GM23338 (cell line): ENCODE measurements at regions not wholly inside any gene's neighbourhood (a gene's known extent, or its start where the extent isn't known, plus 50 kb on each side); places are given as distances from the start of the nearest gene placed in this dataset.

Experiments used
- ATAC-seq: fragments of 200-7000 bp; cut with Tn5 transposase; 3 replicates; pipeline ENCODE4 v1.9.1; 2020
- DNase-seq: peaks from one replicate; pipeline ENCODE4 v3.0.0-alpha.2; 2015; ENCODE audit warnings: low spot score
- H2AFZ ChIP-seq: fragments of 200-600 bp; sonication (generic); 2 replicates; pipeline ENCODE4 v1.8.0; 2016; ENCODE audit warnings: antibody characterized with exemption, mild to moderate bottlenecking, moderate library complexity
- H3F3A ChIP-seq: fragments of 200-600 bp; sonication (generic); replicated peaks from 2 replicates; pipeline ENCODE4 v1.8.0; 2017; ENCODE audit warnings: antibody characterized with exemption, mixed run types, low read depth
- H3K27ac ChIP-seq: fragments of 200-600 bp; sonication (generic); 2 replicates; pipeline ENCODE4 v1.6.1; 2016; ENCODE audit warnings: low read depth
- H3K27me3 ChIP-seq: fragments of 200-600 bp; sonication (generic); 2 replicates; pipeline ENCODE4 v1.8.0; 2016; ENCODE audit warnings: mild to moderate bottlenecking, mixed run types, moderate library complexity; ENCODE audit not compliant: insufficient read depth
- H3K36me3 ChIP-seq: fragments of 200-600 bp; sonication (generic); 2 replicates; pipeline ENCODE4 v1.8.0; 2016; ENCODE audit warnings: mild to moderate bottlenecking; ENCODE audit not compliant: insufficient read depth
- H3K4me1 ChIP-seq: fragments of 200-600 bp; sonication (generic); 2 replicates; pipeline ENCODE4 v1.8.0; 2016; ENCODE audit warnings: mild to moderate bottlenecking, moderate library complexity; ENCODE audit not compliant: insufficient read depth
- H3K4me2 ChIP-seq: fragments of 200-600 bp; sonication (generic); 2 replicates; pipeline ENCODE4 v1.7.1; 2017; ENCODE audit warnings: mixed run types
- H3K4me3 ChIP-seq: fragments of 200-600 bp; sonication (generic); 2 replicates; pipeline ENCODE4 v1.6.1; 2016; ENCODE audit warnings: mixed run types
- H3K79me2 ChIP-seq: fragments of 200-600 bp; sonication (generic); replicated peaks from 2 replicates; pipeline ENCODE4 v1.8.0; 2017; ENCODE audit warnings: mild to moderate bottlenecking; ENCODE audit not compliant: insufficient read depth
- H3K9me2 ChIP-seq: fragments of 200-600 bp; sonication (generic); 2 replicates; pipeline ENCODE4 v1.8.0; 2017; ENCODE audit not compliant: insufficient read depth
- H4K20me1 ChIP-seq: fragments of 200-600 bp; sonication (generic); replicated peaks from 2 replicates; pipeline ENCODE4 v1.8.0; 2017; ENCODE audit warnings: mild to moderate bottlenecking; ENCODE audit not compliant: insufficient read depth
- H3K27ac Mint-ChIP-seq: 2 replicates; pipeline ENCODE4 v1.8.0; 2020; ENCODE audit warnings: inconsistent platforms, mild to moderate bottlenecking, moderate library complexity, mixed read lengths
- H3K27me3 Mint-ChIP-seq: 3 replicates; pipeline ENCODE4 v1.8.0; 2022; ENCODE audit warnings: low read depth, mild to moderate bottlenecking, moderate library complexity, mixed read lengths, inconsistent platforms; ENCODE audit not compliant: insufficient read depth, poor library complexity
- H3K36me3 Mint-ChIP-seq: 3 replicates; pipeline ENCODE4 v1.8.0; 2021; ENCODE audit warnings: low read depth, mild to moderate bottlenecking, inconsistent platforms, moderate library complexity, mixed read lengths
- H3K4me1 Mint-ChIP-seq: 3 replicates; pipeline ENCODE4 v1.8.0; 2020; ENCODE audit warnings: mild to moderate bottlenecking, inconsistent platforms, mixed read lengths
- H3K4me3 Mint-ChIP-seq: 3 replicates; pipeline ENCODE4 v1.8.0; 2021; ENCODE audit warnings: moderate library complexity, mild to moderate bottlenecking, inconsistent platforms, mixed read lengths
- H3K9me3 Mint-ChIP-seq: 3 replicates; pipeline ENCODE4 v1.8.0; 2020; ENCODE audit warnings: moderate library complexity, mild to moderate bottlenecking, inconsistent platforms, mixed read lengths
- STAT1 ChIP-seq: IDR thresholded peaks from one replicate; pipeline ENCODE4 v1.6.1; 2016; ENCODE audit warnings: antibody characterized with exemption; ENCODE audit not compliant: unreplicated experiment
- ZNF114 ChIP-seq: fragments of 250-450 bp; sonication (Bioruptor Pico); IDR thresholded peaks from 2 replicates; pipeline ENCODE4 v1.5.0; 2020; ENCODE audit warnings: mild to moderate bottlenecking, moderate library complexity
- TF ChIP-seq, protein P1 (sequence below): IDR thresholded peaks from one replicate; pipeline ENCODE4 v1.6.1; 2018; ENCODE audit warnings: antibody characterized with exemption; ENCODE audit not compliant: unreplicated experiment
- TF ChIP-seq, protein P2 (sequence below), 2 experiments: fragments of 200-600 bp in 1 of 2; sonication (generic) in 1 of 2; conservative IDR thresholded peaks; 2 replicates each; pipeline versions ENCODE4 v1.5.1 to v1.6.1; 2016 to 2017; ENCODE audit warnings: antibody characterized with exemption in 2 of 2, low read depth in 2 of 2, mild to moderate bottlenecking in 2 of 2, moderate library complexity in 1 of 2
- TF ChIP-seq, protein P3 (sequence below): IDR thresholded peaks from 2 replicates; pipeline ENCODE4 v1.6.1; 2016; ENCODE audit warnings: antibody characterized with exemption
- TF ChIP-seq, protein P4 (sequence below): fragments of 250-450 bp; sonication (Bioruptor Pico); IDR thresholded peaks from 2 replicates; pipeline ENCODE4 v1.5.0; 2020; ENCODE audit warnings: mild to moderate bottlenecking, moderate library complexity

DNA sequence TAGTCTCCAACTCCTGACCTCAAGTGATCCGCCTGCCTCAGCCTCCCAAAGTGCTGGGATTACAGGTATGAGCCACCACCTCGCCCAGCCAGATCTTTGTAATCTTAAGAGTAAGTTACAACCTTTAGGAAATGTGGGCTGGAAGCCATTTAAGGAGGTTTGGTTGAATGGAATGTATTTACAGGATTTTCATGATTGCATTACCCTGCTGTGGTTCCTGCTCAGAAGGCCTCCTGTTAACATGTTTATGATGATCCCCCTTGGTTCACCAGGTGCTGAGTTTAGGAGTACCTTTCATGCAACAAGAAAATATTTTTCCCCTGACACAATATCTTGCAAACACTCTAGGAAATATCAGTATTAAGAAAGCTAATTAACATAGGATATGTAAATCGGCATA is 187.4 kb upstream of the SH3BP4 start (continued):
- TF ChIP-seq, protein P1, sequence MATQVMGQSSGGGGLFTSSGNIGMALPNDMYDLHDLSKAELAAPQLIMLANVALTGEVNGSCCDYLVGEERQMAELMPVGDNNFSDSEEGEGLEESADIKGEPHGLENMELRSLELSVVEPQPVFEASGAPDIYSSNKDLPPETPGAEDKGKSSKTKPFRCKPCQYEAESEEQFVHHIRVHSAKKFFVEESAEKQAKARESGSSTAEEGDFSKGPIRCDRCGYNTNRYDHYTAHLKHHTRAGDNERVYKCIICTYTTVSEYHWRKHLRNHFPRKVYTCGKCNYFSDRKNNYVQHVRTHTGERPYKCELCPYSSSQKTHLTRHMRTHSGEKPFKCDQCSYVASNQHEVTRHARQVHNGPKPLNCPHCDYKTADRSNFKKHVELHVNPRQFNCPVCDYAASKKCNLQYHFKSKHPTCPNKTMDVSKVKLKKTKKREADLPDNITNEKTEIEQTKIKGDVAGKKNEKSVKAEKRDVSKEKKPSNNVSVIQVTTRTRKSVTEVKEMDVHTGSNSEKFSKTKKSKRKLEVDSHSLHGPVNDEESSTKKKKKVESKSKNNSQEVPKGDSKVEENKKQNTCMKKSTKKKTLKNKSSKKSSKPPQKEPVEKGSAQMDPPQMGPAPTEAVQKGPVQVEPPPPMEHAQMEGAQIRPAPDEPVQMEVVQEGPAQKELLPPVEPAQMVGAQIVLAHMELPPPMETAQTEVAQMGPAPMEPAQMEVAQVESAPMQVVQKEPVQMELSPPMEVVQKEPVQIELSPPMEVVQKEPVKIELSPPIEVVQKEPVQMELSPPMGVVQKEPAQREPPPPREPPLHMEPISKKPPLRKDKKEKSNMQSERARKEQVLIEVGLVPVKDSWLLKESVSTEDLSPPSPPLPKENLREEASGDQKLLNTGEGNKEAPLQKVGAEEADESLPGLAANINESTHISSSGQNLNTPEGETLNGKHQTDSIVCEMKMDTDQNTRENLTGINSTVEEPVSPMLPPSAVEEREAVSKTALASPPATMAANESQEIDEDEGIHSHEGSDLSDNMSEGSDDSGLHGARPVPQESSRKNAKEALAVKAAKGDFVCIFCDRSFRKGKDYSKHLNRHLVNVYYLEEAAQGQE = no peak

DNA sequence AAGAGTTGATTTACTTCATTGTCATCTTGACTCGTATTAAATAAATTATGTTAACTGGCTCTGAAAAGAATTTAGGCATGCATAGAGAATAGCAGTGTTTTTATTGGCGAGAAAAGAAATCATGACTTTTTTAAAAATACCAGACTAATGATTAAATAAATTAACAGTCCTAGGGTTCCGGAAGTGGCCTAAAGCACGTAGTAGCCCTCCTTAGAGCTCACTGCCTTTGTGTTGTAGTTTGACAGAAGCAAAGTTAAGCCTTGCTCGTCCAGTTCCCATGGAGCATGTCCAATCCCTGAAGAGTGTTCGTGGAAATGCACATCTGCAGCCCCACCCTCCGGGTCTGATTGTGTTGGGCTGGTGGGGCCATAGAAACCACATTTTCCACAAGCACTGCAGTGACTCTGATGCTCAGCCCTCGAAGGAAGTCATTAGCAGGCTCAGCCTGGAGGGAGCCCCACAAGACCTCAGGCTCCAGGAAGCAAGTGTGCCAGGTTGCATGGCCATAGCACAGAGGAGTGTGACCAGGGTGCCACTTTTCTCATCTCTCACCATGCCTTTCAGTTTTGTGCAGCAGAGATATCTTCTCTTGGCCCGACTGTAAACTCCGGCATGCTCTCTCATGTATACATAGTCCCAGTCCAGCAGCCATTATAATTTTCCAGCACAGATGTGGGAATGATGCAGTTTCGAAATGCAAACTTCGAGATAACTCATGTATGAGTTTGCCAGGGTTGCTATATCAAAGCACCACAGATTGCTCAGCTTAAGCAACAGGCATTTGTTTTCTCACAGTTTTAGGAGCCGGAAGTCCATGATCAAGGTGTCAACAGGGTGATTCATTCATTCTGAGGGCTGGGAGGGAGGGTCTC is 188.6 kb upstream of the SH3BP4 start:
- Histone ChIP-seq H3F3A (no peaks in the 10 kb centered on the region), H3K79me2 (no peaks in the 10 kb centered on the region), H3K4me3 (no peak overlapping the region), H2AFZ (peak overlapping the region; percentile 54; the same call in 1 of the 2 replicates), H3K27ac (no peak overlapping the region), H4K20me1 (no peaks in the 10 kb centered on the region), H3K9me2 (peaks cover 6% of the 10 kb centered on the region; the same call in 1 of the 2 replicates), H3K27me3 (no peaks in the 10 kb centered on the region), H3K4me2 (no peak overlapping the region), H3K36me3 (0 out of 2 replicates have a peak, but pooled peaks cover 8% of the 10 kb centered on the region), H3K4me1 (peaks cover 5% of the 10 kb centered on the region; the same call in 1 of the 2 replicates)
- ATAC-seq (no peak), DNase-seq (no peak)
- H3K27me3 Mint-ChIP-seq = no peaks in the 10 kb centered on the region
- H3K9me3 Mint-ChIP-seq = peaks cover 12% of the 10 kb centered on the region; the same call in 2 of the 3 replicates
- no peak overlapping the region for H3K27ac Mint-ChIP-seq
- peaks cover 5% of the 10 kb centered on the region; the same call in 2 of the 3 replicates for H3K4me1 Mint-ChIP-seq
- no peak overlapping the region for H3K4me3 Mint-ChIP-seq
- H3K36me3 Mint-ChIP-seq = no peaks in the 10 kb centered on the region
- no peak for TF ChIP-seq ZNF114 (CRISPR knock-in tag)
- TF ChIP-seq, protein P1 = no peak
- TF ChIP-seq, protein P2, sequence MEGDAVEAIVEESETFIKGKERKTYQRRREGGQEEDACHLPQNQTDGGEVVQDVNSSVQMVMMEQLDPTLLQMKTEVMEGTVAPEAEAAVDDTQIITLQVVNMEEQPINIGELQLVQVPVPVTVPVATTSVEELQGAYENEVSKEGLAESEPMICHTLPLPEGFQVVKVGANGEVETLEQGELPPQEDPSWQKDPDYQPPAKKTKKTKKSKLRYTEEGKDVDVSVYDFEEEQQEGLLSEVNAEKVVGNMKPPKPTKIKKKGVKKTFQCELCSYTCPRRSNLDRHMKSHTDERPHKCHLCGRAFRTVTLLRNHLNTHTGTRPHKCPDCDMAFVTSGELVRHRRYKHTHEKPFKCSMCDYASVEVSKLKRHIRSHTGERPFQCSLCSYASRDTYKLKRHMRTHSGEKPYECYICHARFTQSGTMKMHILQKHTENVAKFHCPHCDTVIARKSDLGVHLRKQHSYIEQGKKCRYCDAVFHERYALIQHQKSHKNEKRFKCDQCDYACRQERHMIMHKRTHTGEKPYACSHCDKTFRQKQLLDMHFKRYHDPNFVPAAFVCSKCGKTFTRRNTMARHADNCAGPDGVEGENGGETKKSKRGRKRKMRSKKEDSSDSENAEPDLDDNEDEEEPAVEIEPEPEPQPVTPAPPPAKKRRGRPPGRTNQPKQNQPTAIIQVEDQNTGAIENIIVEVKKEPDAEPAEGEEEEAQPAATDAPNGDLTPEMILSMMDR (conservative IDR thresholded peaks at IDR 0.05; ENCODE audit: low read depth in 2 of 2) = no peak
- TF ChIP-seq, protein P3, sequence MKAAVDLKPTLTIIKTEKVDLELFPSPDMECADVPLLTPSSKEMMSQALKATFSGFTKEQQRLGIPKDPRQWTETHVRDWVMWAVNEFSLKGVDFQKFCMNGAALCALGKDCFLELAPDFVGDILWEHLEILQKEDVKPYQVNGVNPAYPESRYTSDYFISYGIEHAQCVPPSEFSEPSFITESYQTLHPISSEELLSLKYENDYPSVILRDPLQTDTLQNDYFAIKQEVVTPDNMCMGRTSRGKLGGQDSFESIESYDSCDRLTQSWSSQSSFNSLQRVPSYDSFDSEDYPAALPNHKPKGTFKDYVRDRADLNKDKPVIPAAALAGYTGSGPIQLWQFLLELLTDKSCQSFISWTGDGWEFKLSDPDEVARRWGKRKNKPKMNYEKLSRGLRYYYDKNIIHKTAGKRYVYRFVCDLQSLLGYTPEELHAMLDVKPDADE = no peak
- TF ChIP-seq, protein P4, sequence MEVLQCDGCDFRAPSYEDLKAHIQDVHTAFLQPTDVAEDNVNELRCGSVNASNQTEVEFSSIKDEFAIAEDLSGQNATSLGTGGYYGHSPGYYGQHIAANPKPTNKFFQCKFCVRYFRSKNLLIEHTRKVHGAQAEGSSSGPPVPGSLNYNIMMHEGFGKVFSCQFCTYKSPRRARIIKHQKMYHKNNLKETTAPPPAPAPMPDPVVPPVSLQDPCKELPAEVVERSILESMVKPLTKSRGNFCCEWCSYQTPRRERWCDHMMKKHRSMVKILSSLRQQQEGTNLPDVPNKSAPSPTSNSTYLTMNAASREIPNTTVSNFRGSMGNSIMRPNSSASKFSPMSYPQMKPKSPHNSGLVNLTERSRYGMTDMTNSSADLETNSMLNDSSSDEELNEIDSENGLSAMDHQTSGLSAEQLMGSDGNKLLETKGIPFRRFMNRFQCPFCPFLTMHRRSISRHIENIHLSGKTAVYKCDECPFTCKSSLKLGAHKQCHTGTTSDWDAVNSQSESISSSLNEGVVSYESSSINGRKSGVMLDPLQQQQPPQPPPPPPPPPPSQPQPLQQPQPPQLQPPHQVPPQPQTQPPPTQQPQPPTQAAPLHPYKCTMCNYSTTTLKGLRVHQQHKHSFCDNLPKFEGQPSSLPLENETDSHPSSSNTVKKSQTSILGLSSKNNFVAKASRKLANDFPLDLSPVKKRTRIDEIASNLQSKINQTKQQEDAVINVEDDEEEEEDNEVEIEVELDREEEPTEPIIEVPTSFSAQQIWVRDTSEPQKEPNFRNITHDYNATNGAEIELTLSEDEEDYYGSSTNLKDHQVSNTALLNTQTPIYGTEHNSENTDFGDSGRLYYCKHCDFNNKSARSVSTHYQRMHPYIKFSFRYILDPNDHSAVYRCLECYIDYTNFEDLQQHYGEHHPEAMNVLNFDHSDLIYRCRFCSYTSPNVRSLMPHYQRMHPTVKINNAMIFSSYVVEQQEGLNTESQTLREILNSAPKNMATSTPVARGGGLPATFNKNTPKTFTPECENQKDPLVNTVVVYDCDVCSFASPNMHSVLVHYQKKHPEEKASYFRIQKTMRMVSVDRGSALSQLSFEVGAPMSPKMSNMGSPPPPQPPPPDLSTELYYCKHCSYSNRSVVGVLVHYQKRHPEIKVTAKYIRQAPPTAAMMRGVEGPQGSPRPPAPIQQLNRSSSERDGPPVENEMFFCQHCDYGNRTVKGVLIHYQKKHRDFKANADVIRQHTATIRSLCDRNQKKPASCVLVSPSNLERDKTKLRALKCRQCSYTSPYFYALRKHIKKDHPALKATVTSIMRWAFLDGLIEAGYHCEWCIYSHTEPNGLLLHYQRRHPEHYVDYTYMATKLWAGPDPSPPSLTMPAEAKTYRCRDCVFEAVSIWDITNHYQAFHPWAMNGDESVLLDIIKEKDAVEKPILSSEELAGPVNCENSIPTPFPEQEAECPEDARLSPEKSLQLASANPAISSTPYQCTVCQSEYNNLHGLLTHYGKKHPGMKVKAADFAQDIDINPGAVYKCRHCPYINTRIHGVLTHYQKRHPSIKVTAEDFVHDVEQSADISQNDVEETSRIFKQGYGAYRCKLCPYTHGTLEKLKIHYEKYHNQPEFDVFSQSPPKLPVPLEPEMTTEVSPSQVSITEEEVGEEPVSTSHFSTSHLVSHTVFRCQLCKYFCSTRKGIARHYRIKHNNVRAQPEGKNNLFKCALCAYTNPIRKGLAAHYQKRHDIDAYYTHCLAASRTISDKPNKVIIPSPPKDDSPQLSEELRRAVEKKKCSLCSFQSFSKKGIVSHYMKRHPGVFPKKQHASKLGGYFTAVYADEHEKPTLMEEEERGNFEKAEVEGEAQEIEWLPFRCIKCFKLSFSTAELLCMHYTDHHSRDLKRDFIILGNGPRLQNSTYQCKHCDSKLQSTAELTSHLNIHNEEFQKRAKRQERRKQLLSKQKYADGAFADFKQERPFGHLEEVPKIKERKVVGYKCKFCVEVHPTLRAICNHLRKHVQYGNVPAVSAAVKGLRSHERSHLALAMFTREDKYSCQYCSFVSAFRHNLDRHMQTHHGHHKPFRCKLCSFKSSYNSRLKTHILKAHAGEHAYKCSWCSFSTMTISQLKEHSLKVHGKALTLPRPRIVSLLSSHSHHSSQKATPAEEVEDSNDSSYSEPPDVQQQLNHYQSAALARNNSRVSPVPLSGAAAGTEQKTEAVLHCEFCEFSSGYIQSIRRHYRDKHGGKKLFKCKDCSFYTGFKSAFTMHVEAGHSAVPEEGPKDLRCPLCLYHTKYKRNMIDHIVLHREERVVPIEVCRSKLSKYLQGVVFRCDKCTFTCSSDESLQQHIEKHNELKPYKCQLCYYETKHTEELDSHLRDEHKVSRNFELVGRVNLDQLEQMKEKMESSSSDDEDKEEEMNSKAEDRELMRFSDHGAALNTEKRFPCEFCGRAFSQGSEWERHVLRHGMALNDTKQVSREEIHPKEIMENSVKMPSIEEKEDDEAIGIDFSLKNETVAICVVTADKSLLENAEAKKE (CRISPR knock-in tag) = no peak
- no peak for TF ChIP-seq STAT1
